Osteocyte (in vitro differentiated cells): ENCODE measurements at regions not wholly inside any gene's neighbourhood (a gene's known extent, or its start where the extent isn't known, plus 50 kb on each side); places are given as distances from the start of the nearest gene placed in this dataset.

ENCODE experiments used
- DNase-seq: peaks from one replicate; pipeline ENCODE4 v3.0.0; 2021; ENCODE audit warnings: mixed read lengths; ENCODE audit not compliant: unreplicated experiment; ENCODE audit errors: extremely low spot score
- H3K27ac Mint-ChIP-seq: one replicate; pipeline ENCODE4 v1.8.0; 2021; ENCODE audit warnings: mild to moderate bottlenecking, mixed read lengths; ENCODE audit not compliant: unreplicated experiment
- H3K27me3 Mint-ChIP-seq: one replicate; pipeline ENCODE4 v1.8.0; 2021; ENCODE audit warnings: mixed read lengths; ENCODE audit not compliant: unreplicated experiment
- H3K36me3 Mint-ChIP-seq: one replicate; pipeline ENCODE4 v1.8.0; 2021; ENCODE audit warnings: mixed read lengths; ENCODE audit not compliant: unreplicated experiment
- H3K4me1 Mint-ChIP-seq: one replicate; pipeline ENCODE4 v1.8.0; 2021; ENCODE audit warnings: mixed read lengths; ENCODE audit not compliant: unreplicated experiment
- H3K4me3 Mint-ChIP-seq: one replicate; pipeline ENCODE4 v1.8.0; 2021; ENCODE audit warnings: mild to moderate bottlenecking, moderate library complexity, mixed read lengths; ENCODE audit not compliant: unreplicated experiment
- H3K9me3 Mint-ChIP-seq: one replicate; pipeline ENCODE4 v1.8.0; 2021; ENCODE audit warnings: mixed read lengths; ENCODE audit not compliant: unreplicated experiment
- TF ChIP-seq, protein P1 (sequence below): fragments of 200-600 bp; sonication (generic); IDR thresholded peaks from 2 replicates; pipeline ENCODE4 v1.5.0; 2021; ENCODE audit warnings: antibody characterized with exemption, mild to moderate bottlenecking, moderate library complexity

DNA sequence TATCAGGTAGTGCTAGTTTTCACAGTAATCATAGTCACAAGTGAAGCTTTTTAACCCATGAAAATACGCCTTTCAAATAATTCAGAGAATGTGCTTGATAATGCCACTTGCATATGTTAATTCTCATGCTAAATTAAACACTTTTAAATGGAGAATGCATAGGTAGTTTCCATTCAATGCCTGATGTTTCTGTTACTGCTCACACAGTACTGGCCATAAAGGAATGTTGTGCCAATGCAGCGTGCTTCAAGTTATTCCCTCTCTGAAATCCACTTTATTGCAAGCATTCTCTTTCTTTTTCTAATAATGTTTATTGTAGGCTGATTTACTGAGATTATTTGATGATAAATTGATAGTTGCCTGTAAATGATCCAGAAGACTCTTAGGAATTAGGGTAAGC is 513.0 kb upstream of the KLF12 start:
- Mint-ChIP-seq H3K27ac (no peak overlapping the region), H3K4me1 (no peaks in the 10 kb centered on the region), H3K9me3 (no peaks in the 10 kb centered on the region), H3K36me3 (no peaks in the 10 kb centered on the region), H3K4me3 (no peak overlapping the region), H3K27me3 (no peaks in the 10 kb centered on the region)
- DNase-seq, result no peak
- TF ChIP-seq, protein P1, sequence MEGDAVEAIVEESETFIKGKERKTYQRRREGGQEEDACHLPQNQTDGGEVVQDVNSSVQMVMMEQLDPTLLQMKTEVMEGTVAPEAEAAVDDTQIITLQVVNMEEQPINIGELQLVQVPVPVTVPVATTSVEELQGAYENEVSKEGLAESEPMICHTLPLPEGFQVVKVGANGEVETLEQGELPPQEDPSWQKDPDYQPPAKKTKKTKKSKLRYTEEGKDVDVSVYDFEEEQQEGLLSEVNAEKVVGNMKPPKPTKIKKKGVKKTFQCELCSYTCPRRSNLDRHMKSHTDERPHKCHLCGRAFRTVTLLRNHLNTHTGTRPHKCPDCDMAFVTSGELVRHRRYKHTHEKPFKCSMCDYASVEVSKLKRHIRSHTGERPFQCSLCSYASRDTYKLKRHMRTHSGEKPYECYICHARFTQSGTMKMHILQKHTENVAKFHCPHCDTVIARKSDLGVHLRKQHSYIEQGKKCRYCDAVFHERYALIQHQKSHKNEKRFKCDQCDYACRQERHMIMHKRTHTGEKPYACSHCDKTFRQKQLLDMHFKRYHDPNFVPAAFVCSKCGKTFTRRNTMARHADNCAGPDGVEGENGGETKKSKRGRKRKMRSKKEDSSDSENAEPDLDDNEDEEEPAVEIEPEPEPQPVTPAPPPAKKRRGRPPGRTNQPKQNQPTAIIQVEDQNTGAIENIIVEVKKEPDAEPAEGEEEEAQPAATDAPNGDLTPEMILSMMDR, result no peak

DNA sequence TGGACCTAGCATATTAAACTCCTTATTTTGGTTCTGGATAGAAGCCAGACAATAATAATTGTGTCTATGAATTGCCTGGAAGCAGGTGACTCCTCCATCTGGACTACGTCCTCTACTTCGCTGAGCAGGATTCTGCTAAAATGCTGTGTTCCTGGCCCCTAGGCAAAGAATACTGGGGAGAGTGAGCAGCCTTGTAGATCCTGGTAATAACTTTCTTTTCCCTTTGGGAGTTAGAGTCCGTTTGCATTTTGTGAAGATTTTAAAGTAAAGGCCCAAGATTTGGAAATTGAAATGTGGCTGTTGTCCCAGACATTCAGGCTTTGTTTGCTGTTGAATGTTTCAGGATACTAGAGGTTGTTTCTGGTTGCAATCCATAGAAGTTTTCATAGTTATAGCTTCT is 511.9 kb upstream of the KLF12 start:
- Mint-ChIP-seq H3K27me3 (no peaks in the 10 kb centered on the region), H3K36me3 (no peaks in the 10 kb centered on the region), H3K27ac (no peak overlapping the region), H3K4me3 (no peak overlapping the region), H3K9me3 (no peaks in the 10 kb centered on the region), H3K4me1 (no peaks in the 10 kb centered on the region)
- DNase-seq, result no peak
- TF ChIP-seq, protein P1, result no peak

DNA sequence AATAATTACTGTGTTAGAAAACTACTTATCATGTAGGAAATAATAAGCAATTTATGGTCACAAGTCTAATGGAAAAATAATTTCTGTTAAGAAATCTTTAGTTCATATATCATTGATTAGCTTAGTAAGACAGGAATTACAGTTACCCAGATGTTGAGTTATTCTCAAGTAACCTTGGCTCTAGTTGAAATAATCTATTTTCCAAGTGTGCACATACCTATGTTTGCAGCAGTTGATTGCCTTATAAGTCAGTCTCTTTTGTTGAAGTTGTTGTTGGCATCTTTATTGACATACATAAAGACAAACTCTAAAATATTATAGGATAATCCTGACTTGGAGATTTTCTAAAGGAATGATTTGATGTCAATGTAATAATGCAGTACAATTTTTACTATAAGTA is 511.4 kb upstream of the KLF12 start:
- Mint-ChIP-seq H3K9me3 (no peaks in the 10 kb centered on the region), H3K4me3 (no peak overlapping the region), H3K4me1 (no peaks in the 10 kb centered on the region), H3K36me3 (no peaks in the 10 kb centered on the region), H3K27me3 (no peaks in the 10 kb centered on the region), H3K27ac (no peak overlapping the region)
- TF ChIP-seq, protein P1, result no peak
- no peak for DNase-seq

DNA sequence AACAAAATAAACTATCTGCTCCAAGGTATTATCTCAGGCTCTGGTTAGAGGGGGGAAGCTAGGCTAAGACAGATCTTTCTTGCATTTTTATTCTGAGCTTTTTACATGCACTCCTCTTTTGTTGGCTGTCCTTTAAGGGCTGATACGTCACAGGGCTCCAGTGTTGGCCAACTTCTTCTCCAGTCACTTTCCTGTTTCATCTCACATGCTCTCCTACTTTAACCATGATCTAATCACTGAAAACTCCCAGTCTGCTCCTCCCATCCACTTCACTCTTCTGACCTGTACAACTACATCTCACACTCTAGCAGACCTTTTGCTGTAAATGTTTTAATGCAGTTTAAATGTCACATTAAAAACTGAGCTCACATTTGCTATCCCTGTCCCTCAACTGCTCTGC is 510.0 kb upstream of the KLF12 start:
- TF ChIP-seq, protein P1, result no peak
- Mint-ChIP-seq H3K27ac (no peak overlapping the region), H3K36me3 (no peaks in the 10 kb centered on the region), H3K4me1 (no peaks in the 10 kb centered on the region), H3K4me3 (no peak overlapping the region), H3K9me3 (no peaks in the 10 kb centered on the region), H3K27me3 (no peaks in the 10 kb centered on the region)
- no peak for DNase-seq

DNA sequence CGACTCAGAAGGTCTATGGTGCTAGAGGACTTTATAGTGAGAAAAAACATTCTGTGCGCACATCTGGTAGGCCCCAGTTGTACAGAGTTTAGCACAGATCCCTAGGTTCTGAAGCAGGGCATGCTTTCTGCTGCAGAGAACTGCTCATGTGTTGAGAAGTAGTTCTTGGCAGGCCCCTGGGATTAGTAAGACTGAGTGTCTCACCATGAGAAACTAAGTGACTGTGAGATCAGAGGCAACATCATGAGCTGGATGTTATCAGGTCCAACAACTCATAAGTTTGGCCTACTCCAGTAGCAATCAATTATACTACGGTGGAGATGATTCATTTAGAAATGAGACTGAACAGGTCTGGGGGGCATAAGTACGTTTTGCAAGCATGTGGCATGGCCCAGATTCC is 507.4 kb upstream of the KLF12 start:
- Mint-ChIP-seq H3K27ac (no peak overlapping the region), H3K4me1 (no peaks in the 10 kb centered on the region), H3K4me3 (no peak overlapping the region), H3K27me3 (no peaks in the 10 kb centered on the region), H3K36me3 (no peaks in the 10 kb centered on the region), H3K9me3 (no peaks in the 10 kb centered on the region)
- TF ChIP-seq, protein P1, result no peak
- DNase-seq, result no peak
